Right kidney (tissue), 1 donor: ENCODE measurements at regions not wholly inside any gene's neighbourhood (a gene's known extent, or its start where the extent isn't known, plus 50 kb on each side); places are given as distances from the start of the nearest gene placed in this dataset.
A peak's percentile ranks its signal among the peaks of the same experiment; 100 is the strongest.

Source experiments
- DNase-seq: peaks from one replicate; pipeline ENCODE4 v3.0.0-alpha.2; 2016

DNA sequence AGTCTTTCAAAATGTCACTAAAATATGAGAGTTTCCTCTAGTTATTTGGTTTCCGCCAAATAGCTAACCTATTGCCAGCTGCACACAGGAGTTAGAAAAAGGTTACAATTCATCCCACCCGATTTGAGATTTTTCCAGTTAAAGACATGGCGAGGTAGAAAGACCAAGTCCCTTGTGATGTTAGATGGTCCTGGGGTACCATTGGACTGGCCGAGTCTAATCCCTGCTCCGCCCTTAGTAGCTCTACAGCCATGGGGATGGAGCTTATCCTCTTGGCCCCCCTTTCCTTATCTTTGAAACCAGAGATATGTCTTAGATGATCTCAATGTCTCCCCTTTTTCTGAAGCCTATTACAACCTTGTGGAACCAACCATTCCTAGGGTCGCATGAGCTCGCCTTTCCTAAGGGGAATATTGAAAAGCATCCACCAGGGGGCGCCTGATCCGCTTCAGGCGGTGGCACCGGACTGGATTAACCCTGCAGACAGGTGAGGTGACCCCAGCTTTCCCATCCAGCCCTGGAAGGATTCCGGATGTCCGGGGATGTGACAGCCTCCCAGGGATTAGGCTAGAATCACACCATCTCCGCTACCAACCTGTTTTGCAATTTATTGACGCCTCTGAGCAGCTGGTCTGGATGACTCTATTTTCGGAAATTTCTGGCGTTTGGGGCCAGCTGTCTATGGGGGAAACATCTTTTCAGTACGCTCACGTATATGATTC is 68.3 kb upstream of the SIM2 start:
- DNase-seq: peak; percentile 44

DNA sequence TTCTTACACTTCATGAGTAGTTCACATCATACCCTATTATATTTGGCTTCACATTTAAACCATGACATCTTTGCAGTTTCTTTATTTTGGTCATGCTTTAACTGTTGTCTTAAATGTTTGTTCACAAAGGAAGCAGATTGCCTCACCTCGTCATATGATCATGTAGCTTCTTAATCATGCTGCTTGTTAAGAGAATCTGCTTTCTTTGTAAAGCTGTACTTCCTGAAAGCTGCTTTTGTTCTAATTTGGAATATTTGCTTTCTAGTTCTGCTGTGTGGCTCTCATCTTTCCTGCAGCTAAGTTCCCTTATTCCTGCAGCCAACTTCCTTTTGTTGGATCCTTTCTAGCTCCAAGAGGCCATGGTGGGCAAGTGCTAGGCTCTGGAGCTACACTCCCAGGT is 62.9 kb upstream of the SIM2 start:
- DNase-seq: no peak

GRCh38 chr21:36636439-36636838 is 62.5 kb upstream of the SIM2 start:
- DNase-seq: no peak

GRCh38 chr21:36639769-36640168 is 59.1 kb upstream of the SIM2 start:
- no peak for DNase-seq

- DNase-seq: no peak
Measured at GRCh38 chr21:36640174-36640720, 58.7 kb upstream of the SIM2 start.

- peak; percentile 43 for DNase-seq
Measured at GRCh38 chr21:36640721-36641244, 58.1 kb upstream of the SIM2 start.

DNA sequence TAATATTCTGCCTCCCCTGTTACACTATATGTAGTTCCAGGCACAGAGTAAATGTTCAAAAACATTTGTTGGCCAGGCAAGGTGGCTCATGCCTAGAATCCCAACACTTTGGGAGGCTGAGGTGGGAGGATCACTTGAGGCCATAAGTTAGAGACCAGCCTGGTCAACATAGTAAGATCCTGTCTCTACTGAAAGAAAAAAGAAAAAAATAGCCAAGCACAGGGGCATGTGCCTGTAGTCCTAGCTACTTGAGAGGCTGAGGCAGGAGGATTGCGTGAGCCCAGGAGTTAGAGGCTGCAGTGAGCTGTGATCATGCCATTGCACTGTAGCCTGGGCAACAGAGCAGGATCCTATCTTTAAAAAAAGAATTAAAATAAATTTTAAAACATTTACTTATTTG is 57.6 kb upstream of the SIM2 start:
- DNase-seq: no peak

- DNase-seq: no peak
Measured at GRCh38 chr21:36641886-36642285, 57.0 kb upstream of the SIM2 start.

DNA sequence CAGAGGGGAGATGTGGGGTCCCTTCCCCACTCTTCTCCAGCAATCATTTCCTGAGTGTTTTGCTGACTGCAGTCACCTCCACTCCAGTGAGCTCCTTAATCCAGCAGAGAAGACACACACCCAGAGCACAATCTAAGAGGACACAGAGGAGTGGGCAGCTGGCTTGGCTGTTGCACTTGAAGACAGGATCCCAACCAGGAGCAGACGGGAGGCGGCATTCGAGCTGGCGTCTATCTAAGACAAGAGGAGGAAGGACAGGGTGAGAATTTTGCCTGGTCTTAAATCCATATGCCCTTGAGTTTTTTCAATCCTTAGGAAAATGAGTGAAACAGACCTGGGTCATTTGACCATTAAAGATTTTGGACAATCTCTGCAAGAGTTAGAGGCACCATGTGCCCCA is 56.1 kb upstream of the SIM2 start:
- no peak for DNase-seq

- DNase-seq: no peak
Measured at GRCh38 chr21:36643374-36644250, 55.3 kb upstream of the SIM2 start.

GRCh38 chr21:36646011-36646410 is 52.9 kb upstream of the SIM2 start:
- DNase-seq: no peak

GRCh38 chr21:36646645-36647044 is 52.3 kb upstream of the SIM2 start:
- no peak for DNase-seq

DNA sequence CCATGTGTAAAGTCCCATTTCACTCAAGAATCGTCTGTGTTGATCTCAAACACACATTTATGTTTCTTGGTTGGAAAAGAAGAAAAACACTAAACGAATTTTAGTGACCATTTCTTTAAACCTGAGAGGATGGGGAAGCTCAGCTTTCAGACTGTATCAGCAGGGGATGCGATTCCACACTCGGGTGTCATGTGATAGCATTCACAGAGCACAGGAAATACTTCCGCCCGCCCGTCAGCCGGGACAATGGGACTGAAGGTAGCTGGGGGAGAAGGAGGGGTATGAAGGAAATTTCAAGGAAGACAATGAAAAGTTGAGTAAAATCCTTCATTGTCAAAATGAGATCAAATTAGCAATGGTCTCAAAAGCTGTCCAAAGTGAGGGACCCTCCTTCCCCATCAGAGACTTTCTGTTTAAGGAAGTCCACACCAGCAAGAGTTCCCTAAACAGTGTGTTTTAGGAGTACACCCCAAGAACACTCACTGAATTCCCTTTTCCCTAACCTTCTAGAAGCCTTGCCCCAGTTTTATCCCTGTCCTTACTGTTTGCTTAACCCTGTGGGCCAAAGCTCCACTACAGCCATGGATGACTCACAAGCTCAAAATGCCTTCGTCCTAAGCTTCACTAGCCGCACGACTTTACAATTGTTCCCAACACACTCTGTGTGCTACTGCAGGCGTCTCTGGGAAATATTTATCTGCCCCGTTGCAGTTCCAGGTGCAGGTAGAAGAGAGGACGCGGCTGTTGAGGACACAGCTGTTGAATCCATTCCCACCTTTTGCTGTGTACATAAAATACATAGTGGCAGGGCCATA is 51.4 kb upstream of the SIM2 start:
- no peak for DNase-seq
